ENCODE measurements at regions not wholly inside any gene's neighbourhood (a gene's known extent, or its start where the extent isn't known, plus 50 kb on each side); places are given as distances from the start of the nearest gene placed in this dataset.

GRCh38 chr10:14468023-14468441, 137.3 kb upstream of the FRMD4A start:
- DNase-seq = no peak

- DNase-seq = no peak
Measured at GRCh38 chr10:14466257-14466656, 135.5 kb upstream of the FRMD4A start.

GRCh38 chr10:14460447-14460846, 129.7 kb upstream of the FRMD4A start:
- no peak for DNase-seq

- DNase-seq = no peak
Measured at GRCh38 chr10:14459665-14460064, 128.9 kb upstream of the FRMD4A start.

- no peak for DNase-seq
Measured at GRCh38 chr10:14456870-14457266, 126.1 kb upstream of the FRMD4A start.

DNA sequence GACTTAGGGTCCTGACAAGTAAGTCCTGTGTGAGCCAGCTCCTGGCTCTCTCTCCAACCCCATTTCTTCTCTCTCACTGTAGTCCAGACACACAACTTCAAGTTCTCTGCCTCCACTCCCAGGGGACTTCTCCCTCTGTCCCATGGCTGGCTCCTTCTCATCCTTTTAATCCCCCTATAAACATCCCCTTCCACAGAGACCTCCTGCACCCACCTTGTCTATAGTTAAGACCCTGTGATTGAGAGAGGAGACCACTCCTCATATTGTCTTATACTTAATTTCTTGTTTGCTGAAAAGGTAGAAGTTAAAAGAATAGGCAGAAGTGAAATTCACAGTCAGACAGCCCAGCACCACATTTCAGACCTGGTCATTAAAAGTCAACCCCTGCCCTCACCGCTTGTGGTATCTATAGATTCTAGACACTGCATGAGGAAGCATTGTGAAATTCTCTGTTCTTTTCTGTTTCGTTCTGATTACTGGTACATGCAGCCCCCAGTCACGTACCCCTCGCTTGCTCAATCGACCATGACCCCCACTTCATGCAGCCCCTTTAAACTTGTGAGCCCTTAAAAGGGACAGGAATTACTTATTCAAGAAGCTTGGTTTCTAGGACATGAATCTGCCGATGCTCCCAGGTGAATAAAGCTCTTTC, 125.6 kb upstream of the FRMD4A start:
- no peak for DNase-seq

DNA sequence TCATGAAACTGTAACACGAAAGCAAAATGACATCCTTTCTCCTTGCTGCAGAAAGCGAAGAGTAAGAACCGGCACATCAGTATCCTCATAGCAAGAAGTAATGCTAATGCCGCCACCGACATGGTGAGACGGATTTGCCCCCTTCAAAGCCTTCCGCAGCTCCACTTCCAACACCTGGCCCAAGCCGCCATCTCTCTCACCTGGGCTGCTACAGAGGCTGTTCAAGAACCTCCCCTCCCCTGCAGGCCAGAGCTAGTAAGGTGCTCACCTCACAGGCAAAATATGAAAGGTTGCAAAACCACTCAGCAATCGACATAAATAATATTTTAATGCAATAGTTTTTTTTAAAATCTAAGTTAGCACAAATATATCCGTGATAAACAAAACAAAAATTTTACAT, 123.9 kb upstream of the FRMD4A start:
- no peak for DNase-seq

DNA sequence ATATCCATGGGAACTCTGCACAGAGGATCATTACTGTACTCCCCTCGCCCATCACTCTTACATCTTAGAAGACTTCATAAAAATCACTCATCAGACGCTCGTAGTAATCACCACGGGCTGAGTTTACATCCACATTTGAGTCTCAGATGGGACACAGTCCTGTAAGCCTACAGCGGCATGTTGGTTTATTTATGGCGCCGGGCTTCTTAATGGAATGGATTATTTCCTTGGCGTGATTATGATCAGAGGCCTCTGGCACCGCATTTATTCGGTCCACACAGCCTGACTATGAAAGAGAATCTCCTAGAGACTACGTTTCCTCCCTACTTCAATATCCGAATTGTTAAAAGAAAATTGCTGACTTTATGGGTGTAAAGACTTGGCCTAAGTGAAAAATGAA, 123.5 kb upstream of the FRMD4A start:
- no peak for DNase-seq

DNA sequence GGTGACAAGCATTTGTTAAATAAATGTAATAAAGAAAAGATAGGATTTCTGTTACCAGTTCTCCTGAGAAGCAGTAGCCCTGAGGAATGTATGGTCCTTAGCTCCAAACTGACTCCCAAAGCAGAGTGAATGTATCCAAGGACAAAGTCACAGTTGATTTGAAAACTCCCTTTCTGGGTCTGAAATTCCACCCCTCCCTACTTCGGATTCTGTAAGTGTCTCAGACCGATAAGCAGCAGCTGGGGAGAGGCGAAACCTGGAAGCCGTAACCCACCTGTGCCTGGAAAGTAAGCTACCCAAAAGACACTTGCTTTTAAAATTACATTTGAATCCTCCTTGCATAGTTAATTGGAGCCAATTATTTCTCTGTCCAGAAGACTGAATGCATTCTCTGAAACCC, 122.9 kb upstream of the FRMD4A start:
- no peak for DNase-seq

DNA sequence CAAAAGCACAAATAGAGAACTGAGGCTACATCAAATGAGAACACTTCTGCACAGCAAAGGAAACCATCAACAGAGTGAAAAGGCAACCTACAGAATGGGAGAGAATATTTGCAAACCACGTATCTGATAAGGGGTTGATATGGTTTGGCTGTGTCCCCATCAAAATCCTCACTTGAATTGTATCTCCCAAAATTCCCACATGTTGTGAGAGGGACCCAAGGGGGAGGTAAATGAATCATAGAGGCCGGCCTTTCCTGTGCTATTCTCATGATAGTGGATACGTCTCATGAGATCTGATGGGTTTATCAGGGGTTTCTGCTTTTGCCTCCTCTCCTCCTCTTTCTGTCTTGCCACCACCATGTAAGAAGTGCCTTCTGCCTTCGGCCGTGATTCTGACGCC, 120.6 kb upstream of the FRMD4A start:
- no peak for DNase-seq

GRCh38 chr10:14450041-14450491, 119.3 kb upstream of the FRMD4A start:
- no peak for DNase-seq

DNA sequence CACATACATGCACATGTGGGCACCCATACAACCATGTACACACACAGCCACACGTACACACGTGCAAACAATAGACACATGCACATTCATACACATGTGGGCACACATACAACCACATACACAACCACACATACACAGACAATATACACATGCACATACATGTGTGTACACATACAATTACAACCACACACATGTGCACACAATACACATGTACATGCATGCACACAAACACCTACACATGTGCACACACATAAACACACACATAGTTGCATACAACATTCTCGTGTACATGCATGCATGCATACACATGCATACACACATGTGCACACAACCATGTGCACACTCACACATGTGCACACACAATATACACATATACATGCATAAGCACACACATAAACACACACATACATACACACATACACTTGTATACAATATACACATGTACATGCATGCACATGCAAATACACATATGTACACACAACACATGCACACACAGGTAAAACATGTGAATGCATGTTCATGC, 118.6 kb upstream of the FRMD4A start:
- no peak for DNase-seq

- no peak for DNase-seq
Measured at GRCh38 chr10:14448197-14448990, 117.7 kb upstream of the FRMD4A start.

GRCh38 chr10:14447094-14447839, 116.5 kb upstream of the FRMD4A start:
- no peak for DNase-seq

DNA sequence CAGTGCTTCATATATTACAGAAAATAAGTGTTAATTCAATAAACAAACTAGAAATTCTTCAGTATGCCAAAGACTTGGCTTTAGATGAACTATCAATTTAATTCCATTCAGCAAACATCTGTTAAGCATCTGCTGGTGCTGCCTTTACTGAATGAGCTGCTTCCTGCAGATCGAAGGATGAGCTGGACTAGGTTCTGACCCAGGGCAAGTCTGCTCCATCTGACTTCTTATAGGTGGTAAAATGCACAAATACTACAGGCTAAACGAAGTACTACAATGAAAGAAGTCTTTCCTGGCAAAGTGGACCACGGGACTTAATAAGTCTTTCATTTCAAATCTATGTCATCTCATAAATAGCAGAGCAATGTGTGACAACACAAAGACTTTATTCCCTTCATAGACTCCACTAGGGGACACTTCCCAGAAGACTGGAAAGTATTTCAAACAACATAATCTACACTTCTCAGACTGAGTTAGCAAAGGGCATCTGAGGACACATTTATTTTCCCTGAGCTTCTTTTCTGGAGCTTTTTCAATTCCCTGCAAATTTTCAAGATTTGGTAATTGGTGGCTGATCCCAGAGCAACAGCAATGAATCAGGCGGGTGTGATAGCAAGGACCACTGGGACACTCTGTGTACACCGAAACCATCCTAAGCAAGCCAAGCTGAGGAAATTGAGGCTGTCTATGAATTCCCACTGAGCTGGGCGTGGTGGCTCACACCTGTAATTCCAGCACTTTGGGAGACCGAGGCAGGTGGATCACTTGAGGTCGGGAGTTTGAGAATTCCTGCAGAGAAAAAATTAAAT, 108.9 kb upstream of the FRMD4A start:
- DNase-seq = no peak

DNA sequence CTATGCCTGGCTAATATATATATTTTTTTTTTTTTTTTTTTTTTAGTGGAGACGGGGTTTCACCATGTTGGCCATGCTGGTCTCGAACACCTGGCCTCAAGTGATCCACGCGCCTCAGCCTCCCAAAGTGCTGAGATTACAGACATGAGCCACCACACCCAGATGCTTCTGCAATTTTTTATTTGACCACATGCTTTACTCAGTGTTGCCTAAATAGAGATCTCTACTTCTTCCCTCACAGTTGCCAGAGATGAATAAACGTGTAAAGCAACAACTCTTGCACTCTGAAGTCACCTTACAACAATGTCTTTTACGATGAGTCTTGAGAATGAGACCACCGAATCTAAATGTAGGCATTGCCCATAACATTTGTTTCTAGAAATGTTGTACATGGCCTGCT, 107.9 kb upstream of the FRMD4A start:
- DNase-seq = no peak

GRCh38 chr10:14438057-14438456, 107.3 kb upstream of the FRMD4A start:
- DNase-seq = no peak

DNA sequence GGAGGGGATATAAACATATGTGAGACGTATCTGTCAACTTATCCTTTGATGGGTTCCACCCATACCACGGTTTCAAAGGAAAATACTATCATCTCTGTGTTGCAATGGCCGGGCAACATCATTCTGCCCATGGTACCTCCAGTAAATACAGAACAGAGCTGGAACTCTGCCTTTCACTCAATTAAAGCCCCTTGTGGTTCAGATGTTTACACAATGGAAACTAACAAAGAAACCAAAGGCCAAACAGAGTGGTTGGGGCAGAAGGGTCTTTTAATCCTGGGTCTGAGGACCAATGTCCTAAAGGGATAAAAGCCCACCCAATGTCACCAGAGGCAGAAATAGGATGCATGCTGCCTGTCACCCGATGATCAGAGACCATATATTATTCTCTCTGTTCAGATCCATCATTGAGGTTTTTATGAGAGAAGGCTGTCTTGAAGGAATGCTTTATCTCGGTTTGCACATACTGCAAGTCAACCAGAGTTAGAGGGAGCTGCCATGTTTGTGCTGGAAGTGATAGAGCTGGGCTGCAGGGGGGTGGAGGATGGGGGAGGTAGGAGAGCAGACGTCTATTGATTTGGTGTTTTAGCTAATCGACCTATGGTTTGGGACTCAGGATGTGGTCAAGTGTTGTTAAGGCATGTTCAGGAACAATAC, 105.4 kb upstream of the FRMD4A start:
- DNase-seq = no peak

DNA sequence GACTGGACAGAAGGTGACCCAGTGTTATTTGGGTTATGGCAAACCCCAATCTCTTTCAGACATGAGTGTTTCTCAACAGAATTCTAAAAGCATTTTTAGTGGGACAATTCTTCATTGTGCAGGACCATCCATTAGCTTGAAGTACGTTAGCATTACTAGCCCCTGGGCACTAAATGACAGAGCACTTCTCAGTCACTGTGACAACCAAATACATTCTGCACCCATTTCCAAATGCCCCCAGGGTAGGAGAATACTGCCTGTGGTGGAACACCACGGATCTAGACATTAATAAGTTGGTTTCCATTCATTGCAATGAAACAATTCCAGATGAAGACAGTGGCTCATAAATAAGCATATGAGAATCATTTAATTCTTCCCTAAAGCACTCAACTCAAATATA, 102.4 kb upstream of the FRMD4A start:
- no peak for DNase-seq

- no peak for DNase-seq
Measured at GRCh38 chr10:14431868-14432267, 101.1 kb upstream of the FRMD4A start.

DNA sequence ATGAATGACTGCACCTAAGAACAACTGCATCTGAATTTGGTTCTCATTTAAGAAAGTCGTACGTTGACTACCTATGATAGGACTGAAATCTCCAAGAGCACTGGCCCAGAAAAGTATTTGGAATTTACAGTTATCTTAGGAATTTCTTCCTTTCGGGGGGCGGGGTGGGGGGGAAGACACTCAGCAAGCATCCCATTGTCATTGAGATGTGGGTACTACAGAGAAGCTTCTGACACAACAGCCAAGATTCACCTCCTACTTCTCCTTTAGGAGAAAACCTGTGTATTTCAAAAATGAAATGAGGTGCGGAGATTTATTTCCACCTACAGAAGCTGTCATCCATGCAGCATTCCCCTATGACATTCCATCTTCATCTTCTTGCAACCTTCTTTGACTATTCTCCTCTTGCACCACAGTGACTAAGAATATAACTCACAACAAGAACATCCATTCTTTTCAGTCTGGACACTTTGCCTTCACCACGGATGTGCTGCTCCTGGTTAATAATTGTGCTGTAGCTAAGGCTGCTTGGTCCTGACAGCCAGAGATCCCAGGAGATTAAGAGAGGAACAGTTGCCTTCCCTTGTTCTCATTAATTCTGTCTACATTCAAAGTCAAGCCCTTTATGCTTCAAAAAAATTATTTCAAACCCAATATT, 98.4 kb upstream of the FRMD4A start:
- no peak for DNase-seq

GRCh38 chr10:14425034-14425433, 94.3 kb upstream of the FRMD4A start:
- no peak for DNase-seq
